GM12878 (cell line): ENCODE measurements at regions not wholly inside any gene's neighbourhood (a gene's known extent, or its start where the extent isn't known, plus 50 kb on each side); places are given as distances from the start of the nearest gene placed in this dataset.

Experiments used
- ATAC-seq: fragments of 200-7000 bp; cut with Tn5 transposase; 3 replicates; pipeline ENCODE4 v1.9.1; 2020; ENCODE audit warnings: mild to moderate bottlenecking, moderate library complexity
- BruUV-seq: library from RNA; stranded (reverse); fragments of 400-500 nt; replicated peaks from 2 replicates; lab custom pipeline; 2021; lab: Mats Ljungman, UMichigan
- CTCF ChIA-PET: fragments of 300-600 bp; sonication (Branson Sonifier 250); formaldehyde crosslinking; extraction: SDS; loops from one replicate; lab custom pipeline; 2021; ENCODE audit warnings: inconsistent platforms; lab: Yijun Ruan, JAX
- POLR2A ChIA-PET: fragments of 350-600 bp; formaldehyde crosslinking; extraction: SDS; loops from one replicate; lab custom pipeline; 2021; ENCODE audit warnings: inconsistent platforms; lab: Charles Lee
- RAD21 ChIA-PET: fragments of 300-600 bp; sonication (Branson Sonifier 250); formaldehyde crosslinking; loops from one replicate; lab custom pipeline; 2023; ENCODE audit warnings: antibody characterized with exemption; ENCODE audit not compliant: unreplicated experiment; lab: Charles Lee
- SMC1A ChIA-PET: fragments of 300-600 bp; sonication (Branson Sonifier 250); formaldehyde crosslinking; loops from one replicate; lab custom pipeline; 2023; ENCODE audit not compliant: unreplicated experiment, uncharacterized antibody; lab: Charles Lee
- DNase-seq: peaks from one replicate; pipeline ENCODE4 v3.0.0-alpha.2; 2011; ENCODE audit warnings: low read depth, low spot score
- FAIRE-seq: peaks from 3 replicates; lab custom pipeline; 2011; peaks lifted over from hg19 to GRCh38; lab: Jason Lieb, UNC
- H2AFZ ChIP-seq: 2 replicates; pipeline ENCODE4 v1.6.0; 2011; ENCODE audit warnings: low read depth, low read length, control low read depth; ENCODE audit not compliant: control insufficient read depth
- H3K27ac ChIP-seq: 2 replicates; pipeline ENCODE4 v1.5.1; 2011; ENCODE audit warnings: control low read depth; ENCODE audit not compliant: control insufficient read depth, insufficient read depth
- H3K27me3 ChIP-seq, 2 experiments: replicated peaks in 1 of 2; 2 replicates each; pipeline versions ENCODE4 v1.6.0 to v1.6.1; 2011; ENCODE audit warnings: low read length in 1 of 2; ENCODE audit not compliant: control insufficient read depth in 2 of 2, insufficient read depth in 2 of 2
- H3K36me3 ChIP-seq, 2 experiments: 2 replicates each; pipeline ENCODE4 v1.5.1; 2011; ENCODE audit warnings: low read length in 1 of 2; ENCODE audit not compliant: control insufficient read depth in 2 of 2, insufficient read depth in 2 of 2
- H3K4me1 ChIP-seq: 2 replicates; pipeline ENCODE4 v1.6.1; 2011; ENCODE audit warnings: mild to moderate bottlenecking, low read length, moderate library complexity, mixed read lengths; ENCODE audit not compliant: control insufficient read depth, insufficient read depth
- H3K4me2 ChIP-seq: 2 replicates; pipeline ENCODE4 v1.6.0; 2011; ENCODE audit warnings: control low read depth; ENCODE audit not compliant: control insufficient read depth, insufficient read depth
- H3K4me3 ChIP-seq: fragments of 200-600 bp; sonication (generic); 2 replicates; pipeline ENCODE4 v1.5.1; 2016
- H3K79me2 ChIP-seq: 2 replicates; pipeline ENCODE4 v1.6.0; 2011; ENCODE audit warnings: low read length; ENCODE audit not compliant: control insufficient read depth, insufficient read depth
- H3K9ac ChIP-seq: 2 replicates; pipeline ENCODE4 v1.8.0; 2011; ENCODE audit warnings: low read length, control low read depth, mixed read lengths; ENCODE audit not compliant: control insufficient read depth, insufficient read depth
- H3K9me3 ChIP-seq: replicated peaks from 3 replicates; pipeline ENCODE4 v1.5.1; 2011; ENCODE audit warnings: mild to moderate bottlenecking, low read length; ENCODE audit not compliant: control insufficient read depth, insufficient read depth
- H4K20me1 ChIP-seq: 2 replicates; pipeline ENCODE4 v1.6.0; 2011; ENCODE audit not compliant: control insufficient read depth, insufficient read depth
- CHD4 ChIP-seq: fragments of 200-600 bp; sonication (generic); IDR thresholded peaks from 2 replicates; pipeline ENCODE4 v1.6.1; 2016; ENCODE audit warnings: mild to moderate bottlenecking
- CTCF ChIP-seq, 3 experiments: IDR thresholded peaks in 2 of 3; conservative IDR thresholded peaks in 1 of 3; 2 replicates each; pipeline ENCODE4 v1.5.1; 2011; ENCODE audit warnings: low read depth in 3 of 3, low read length in 3 of 3, mild to moderate bottlenecking in 3 of 3, control low read depth in 2 of 3, moderate library complexity in 2 of 3, inconsistent platforms in 1 of 3, mixed read lengths in 1 of 3; ENCODE audit not compliant: control insufficient read depth in 2 of 3, insufficient read depth in 1 of 3; ENCODE audit errors: extremely low read depth in 1 of 3
- DPF2 ChIP-seq: fragments of 450-650 bp; IDR thresholded peaks from 2 replicates; pipeline ENCODE4 v1.6.1; 2017; ENCODE audit warnings: mild to moderate bottlenecking
- GABPA ChIP-seq: IDR thresholded peaks from 2 replicates; pipeline ENCODE4 v1.6.1; 2014; ENCODE audit warnings: antibody characterized with exemption, low read depth, mild to moderate bottlenecking, inconsistent platforms
- IRF3 ChIP-seq: fragments of 450-650 bp; IDR thresholded peaks from 2 replicates; pipeline ENCODE4 v1.6.1; 2014; ENCODE audit warnings: mild to moderate bottlenecking
- MYC ChIP-seq: IDR thresholded peaks from 2 replicates; pipeline ENCODE4 v1.6.1; 2011; ENCODE audit warnings: mild to moderate bottlenecking, low read length, moderate library complexity, inconsistent platforms; ENCODE audit not compliant: insufficient read depth, insufficient replicate concordance, insufficient read length, severe bottlenecking
- NFYB ChIP-seq: IDR thresholded peaks from 2 replicates; pipeline ENCODE4 v1.6.1; 2011; ENCODE audit warnings: low read depth, mild to moderate bottlenecking, low read length, improper control_type of control experiment, moderate library complexity; ENCODE audit not compliant: insufficient read depth
- SP1 ChIP-seq: IDR thresholded peaks from one replicate; pipeline ENCODE4 v1.6.1; 2011; ENCODE audit warnings: low read depth, low read length
- TARDBP ChIP-seq: IDR thresholded peaks from 2 replicates; pipeline ENCODE4 v1.6.1; 2016; ENCODE audit warnings: borderline replicate concordance
- whole genome bisulfite sequencing: methylation state at CpG from one replicate; pipeline ENCODE4 v1.1.6; 2016; ENCODE audit warnings: low lambda C conversion rate; ENCODE audit not compliant: insufficient replicate concordance, insufficient coverage; ENCODE audit errors: missing lambda C conversion rate; 5-methylcytosine and 5-hydroxymethylcytosine counted together
- in situ Hi-C: fragments of 300-500 bp; cut with MboI; formaldehyde crosslinking; loops from 9 replicates; pipeline ENCODE4 v1.14.3; 2018; ENCODE audit warnings: mixed read lengths
- intact Hi-C: fragments of 100-400 bp; cut with micrococcal nuclease; formaldehyde crosslinking; loops from one replicate; pipeline ENCODE4 v1.14.2; 2022; ENCODE audit not compliant: unreplicated experiment
- TF ChIP-seq, protein P1 (sequence below): fragments of 450-650 bp; formaldehyde crosslinking; IDR thresholded peaks from 2 replicates; pipeline ENCODE4 v1.4.0; 2020; ENCODE audit warnings: mild to moderate bottlenecking, moderate library complexity

DNA sequence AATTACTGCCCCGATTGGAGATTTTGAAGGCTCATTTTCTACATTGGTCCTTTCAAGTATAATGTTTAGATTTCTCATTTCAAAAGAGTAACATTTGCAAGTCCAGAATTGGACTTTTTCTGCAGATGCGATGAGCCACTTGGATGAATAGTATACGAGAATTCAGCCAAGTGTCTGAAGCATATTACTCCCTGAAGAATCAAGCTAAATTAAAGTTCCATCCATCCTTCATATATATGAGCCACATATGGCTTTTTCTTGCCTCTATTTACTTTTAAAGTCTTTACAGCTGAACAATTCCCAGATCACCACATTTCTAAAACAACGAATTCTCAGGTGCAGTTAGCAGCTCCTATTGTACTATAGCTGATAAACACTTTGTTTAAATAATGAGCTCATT is 288.7 kb downstream of the CEMIP2 start (continued):
- TF ChIP-seq IRF3 (no peak), SP1 (no peak), GABPA (no peak), DPF2 (no peak)

DNA sequence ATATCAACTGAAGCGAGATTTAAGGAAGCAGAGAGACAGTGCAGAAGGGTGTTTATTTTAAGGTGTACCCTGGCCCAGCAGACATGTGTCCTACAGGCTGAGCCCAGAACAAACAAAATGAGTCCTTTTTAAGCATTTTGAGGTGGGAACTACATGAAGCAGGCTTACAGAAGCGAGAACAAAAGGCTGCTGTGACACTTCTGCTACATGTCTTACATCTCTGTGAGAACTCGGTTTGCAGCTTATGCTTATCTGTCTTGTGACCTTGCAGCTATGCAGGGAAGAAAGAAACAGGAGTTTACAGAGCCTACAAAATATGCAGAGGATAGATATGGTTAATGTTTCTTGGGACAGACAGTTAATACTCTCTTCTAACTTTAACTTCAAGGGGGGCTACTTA is 295.9 kb downstream of the CEMIP2 start:
- Histone ChIP-seq H3K4me1 (no peaks in the 10 kb centered on the region), H2AFZ (no peak overlapping the region), H3K27me3 (no peaks in the 10 kb centered on the region), H3K4me2 (no peak overlapping the region), H3K36me3 (no peaks in the 10 kb centered on the region), H3K9ac (no peak overlapping the region), H3K79me2 (no peaks in the 10 kb centered on the region), H3K27ac (no peak overlapping the region), H3K9me3 (no peaks in the 10 kb centered on the region), H3K4me3 (no peak overlapping the region), H4K20me1 (no peaks in the 10 kb centered on the region)
- ChIA-PET SMC1A (no interaction called here), RAD21 (interaction anchor here (0.7 kb wide), 1 partner anchor 17 kb away, joined by 3 read pairs; no protein-coding TSS in a partner anchor), CTCF (interaction anchor here (0.8 kb wide), 2 partner anchors 57 to 187 kb away, joined by 3 read pairs; no protein-coding TSS in a partner anchor), POLR2A (no interaction called here)
- FAIRE-seq (no peak), DNase-seq (no peak), ATAC-seq (no peak)
- 0% methylated on average over 3 of the region's 3 CpGs for WGBS
- in situ Hi-C loops, result no loop called here
- intact Hi-C loops, result loop anchor here (10.0 kb wide), 1 partner anchor 188 kb away; no protein-coding TSS in a partner anchor
- BruUV-seq, result no TSS peak
- TF ChIP-seq CTCF (IDR thresholded peaks at IDR 0.05 in 2 of 3, conservative IDR thresholded peaks at IDR 0.05 in 1 of 3; ENCODE audit: control insufficient read depth in 2 of 3, extremely low read depth in 1 of 3, insufficient read depth in 1 of 3, low read depth in 3 of 3, low read length in 3 of 3), result no peak
- no peak for TF ChIP-seq NFYB
- no peak for TF ChIP-seq CHD4
- TF ChIP-seq, protein P1, sequence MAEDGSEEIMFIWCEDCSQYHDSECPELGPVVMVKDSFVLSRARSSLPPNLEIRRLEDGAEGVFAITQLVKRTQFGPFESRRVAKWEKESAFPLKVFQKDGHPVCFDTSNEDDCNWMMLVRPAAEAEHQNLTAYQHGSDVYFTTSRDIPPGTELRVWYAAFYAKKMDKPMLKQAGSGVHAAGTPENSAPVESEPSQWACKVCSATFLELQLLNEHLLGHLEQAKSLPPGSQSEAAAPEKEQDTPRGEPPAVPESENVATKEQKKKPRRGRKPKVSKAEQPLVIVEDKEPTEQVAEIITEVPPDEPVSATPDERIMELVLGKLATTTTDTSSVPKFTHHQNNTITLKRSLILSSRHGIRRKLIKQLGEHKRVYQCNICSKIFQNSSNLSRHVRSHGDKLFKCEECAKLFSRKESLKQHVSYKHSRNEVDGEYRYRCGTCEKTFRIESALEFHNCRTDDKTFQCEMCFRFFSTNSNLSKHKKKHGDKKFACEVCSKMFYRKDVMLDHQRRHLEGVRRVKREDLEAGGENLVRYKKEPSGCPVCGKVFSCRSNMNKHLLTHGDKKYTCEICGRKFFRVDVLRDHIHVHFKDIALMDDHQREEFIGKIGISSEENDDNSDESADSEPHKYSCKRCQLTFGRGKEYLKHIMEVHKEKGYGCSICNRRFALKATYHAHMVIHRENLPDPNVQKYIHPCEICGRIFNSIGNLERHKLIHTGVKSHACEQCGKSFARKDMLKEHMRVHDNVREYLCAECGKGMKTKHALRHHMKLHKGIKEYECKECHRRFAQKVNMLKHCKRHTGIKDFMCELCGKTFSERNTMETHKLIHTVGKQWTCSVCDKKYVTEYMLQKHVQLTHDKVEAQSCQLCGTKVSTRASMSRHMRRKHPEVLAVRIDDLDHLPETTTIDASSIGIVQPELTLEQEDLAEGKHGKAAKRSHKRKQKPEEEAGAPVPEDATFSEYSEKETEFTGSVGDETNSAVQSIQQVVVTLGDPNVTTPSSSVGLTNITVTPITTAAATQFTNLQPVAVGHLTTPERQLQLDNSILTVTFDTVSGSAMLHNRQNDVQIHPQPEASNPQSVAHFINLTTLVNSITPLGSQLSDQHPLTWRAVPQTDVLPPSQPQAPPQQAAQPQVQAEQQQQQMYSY (CRISPR knock-in tag), result no peak
- no peak for TF ChIP-seq TARDBP
- TF ChIP-seq MYC, result no peak
